ENCODE measurements at regions not wholly inside any gene's neighbourhood (a gene's known extent, or its start where the extent isn't known, plus 50 kb on each side); places are given as distances from the start of the nearest gene placed in this dataset.

GRCh38 chr3:127404221-127405009, 116.6 kb upstream of the PRR20G start:
- Histone ChIP-seq H3K4me3 (ENCODE audit: low read depth in 1 of 2, low read length in 1 of 2) (no peak overlapping the region), H3K9me3 (no peaks in the 10 kb centered on the region), H3K27ac (no peak overlapping the region), H3K27me3 (peaks cover 9% of the 10 kb centered on the region), H3K36me3 (no peaks in the 10 kb centered on the region), H3K4me1 (ENCODE audit: control insufficient read depth in 1 of 2, insufficient read depth in 1 of 2, low read depth in 1 of 2, low read length in 1 of 2) (no peaks in the 10 kb centered on the region)
- no peak for TF ChIP-seq CTCF (IDR thresholded peaks at IDR 0.05)

- Histone ChIP-seq H3K36me3 (no peaks in the 10 kb centered on the region), H3K9me3 (no peaks in the 10 kb centered on the region), H3K27me3 (peaks cover 10% of the 10 kb centered on the region), H3K4me3 (ENCODE audit: low read depth in 1 of 2, low read length in 1 of 2) (no peak overlapping the region), H3K27ac (no peak overlapping the region), H3K4me1 (ENCODE audit: control insufficient read depth in 1 of 2, insufficient read depth in 1 of 2, low read depth in 1 of 2, low read length in 1 of 2) (no peaks in the 10 kb centered on the region)
- no peak for TF ChIP-seq CTCF (IDR thresholded peaks at IDR 0.05)
These were observed 115.9 kb upstream of the PRR20G start for GRCh38 chr3:127403795-127404194.

GRCh38 chr3:127399154-127399553, 111.3 kb upstream of the PRR20G start:
- Histone ChIP-seq H3K27ac (no peak overlapping the region), H3K27me3 (peaks cover 34% of the 10 kb centered on the region), H3K4me1 (ENCODE audit: control insufficient read depth in 1 of 2, insufficient read depth in 1 of 2, low read depth in 1 of 2, low read length in 1 of 2) (no peaks in the 10 kb centered on the region), H3K4me3 (ENCODE audit: low read depth in 1 of 2, low read length in 1 of 2) (no peak overlapping the region), H3K36me3 (no peaks in the 10 kb centered on the region), H3K9me3 (no peaks in the 10 kb centered on the region)
- no peak for TF ChIP-seq CTCF (IDR thresholded peaks at IDR 0.05)

- H3K27ac ChIP-seq, result no peak overlapping the region
- H3K4me1 ChIP-seq (ENCODE audit: control insufficient read depth in 1 of 2, insufficient read depth in 1 of 2, low read depth in 1 of 2, low read length in 1 of 2), result no peaks in the 10 kb centered on the region
- H3K27me3 ChIP-seq, result peaks cover 32% of the 10 kb centered on the region
- no peak overlapping the region for H3K4me3 ChIP-seq (ENCODE audit: low read depth in 1 of 2, low read length in 1 of 2)
- no peak for TF ChIP-seq CTCF (IDR thresholded peaks at IDR 0.05)
- no peaks in the 10 kb centered on the region for H3K9me3 ChIP-seq
- H3K36me3 ChIP-seq, result no peaks in the 10 kb centered on the region
These were observed 108.6 kb upstream of the PRR20G start for GRCh38 chr3:127396473-127396872.

GRCh38 chr3:127395663-127396355, 108.0 kb upstream of the PRR20G start:
- Histone ChIP-seq H3K36me3 (no peaks in the 10 kb centered on the region), H3K27ac (no peak overlapping the region), H3K4me3 (ENCODE audit: low read depth in 1 of 2, low read length in 1 of 2) (no peak overlapping the region), H3K27me3 (peaks cover 27% of the 10 kb centered on the region), H3K9me3 (no peaks in the 10 kb centered on the region), H3K4me1 (ENCODE audit: control insufficient read depth in 1 of 2, insufficient read depth in 1 of 2, low read depth in 1 of 2, low read length in 1 of 2) (no peaks in the 10 kb centered on the region)
- no peak for TF ChIP-seq CTCF (IDR thresholded peaks at IDR 0.05)

All from neutrophil (primary cell).